CD14-positive monocyte (primary cell): ENCODE measurements at regions not wholly inside any gene's neighbourhood (a gene's known extent, or its start where the extent isn't known, plus 50 kb on each side); places are given as distances from the start of the nearest gene placed in this dataset.

Source experiments
- DNase-seq, 3 donors: peaks; one replicate each; pipeline ENCODE4 v3.0.0-alpha.2; 2011 to 2022
- H2AFZ ChIP-seq: 2 replicates; pipeline ENCODE4 v1.6.0; 2012; ENCODE audit warnings: mild to moderate bottlenecking, low read depth, low read length, inconsistent platforms; ENCODE audit not compliant: insufficient read depth, poor library complexity, severe bottlenecking
- H3K27ac ChIP-seq, 2 donors: 1 replicate in 1 of 2; 2 replicates in 1 of 2; pipeline ENCODE4 v1.5.1; 2012 to 2013; ENCODE audit warnings: low read length in 2 of 2, control low read depth in 1 of 2, inconsistent platforms in 1 of 2, low read depth in 1 of 2, mild to moderate bottlenecking in 1 of 2
- H3K27me3 ChIP-seq, 2 donors: one replicate each; pipeline versions ENCODE4 v1.6.0 to v1.6.1; 2011 to 2013; ENCODE audit warnings: low read length in 2 of 2; ENCODE audit not compliant: control insufficient read depth in 2 of 2, insufficient read depth in 2 of 2
- H3K36me3 ChIP-seq, 2 donors: replicated peaks in 1 of 2; 1 replicate in 1 of 2; 2 replicates in 1 of 2; pipeline versions ENCODE4 v1.5.1 to v1.6.1; 2012 to 2013; ENCODE audit warnings: low read length in 2 of 2, control low read depth in 1 of 2, inconsistent platforms in 1 of 2, mild to moderate bottlenecking in 1 of 2; ENCODE audit not compliant: insufficient read depth in 2 of 2, control insufficient read depth in 1 of 2
- H3K4me1 ChIP-seq, 2 donors: 1 replicate in 1 of 2; 2 replicates in 1 of 2; pipeline versions ENCODE4 v1.5.1 to v1.6.1; 2012 to 2013; ENCODE audit warnings: low read length in 2 of 2, control low read depth in 1 of 2, inconsistent platforms in 1 of 2, mild to moderate bottlenecking in 1 of 2, moderate library complexity in 1 of 2; ENCODE audit not compliant: insufficient read depth in 2 of 2, control insufficient read depth in 1 of 2
- H3K4me2 ChIP-seq: replicated peaks from 2 replicates; pipeline ENCODE3; 2012; ENCODE audit warnings: low read length, moderate library complexity, mild to moderate bottlenecking; ENCODE audit not compliant: poor library complexity, severe bottlenecking; ENCODE audit errors: extremely low read depth
- H3K4me3 ChIP-seq, 3 experiments: fragments of 200-600 bp in 1 of 3; sonication (generic) in 1 of 3; replicated peaks in 1 of 3; 1 replicate in 2 of 3; 2 replicates in 1 of 3; pipeline ENCODE4 v1.5.1; 2011 to 2013; ENCODE audit warnings: low read length in 3 of 3, mild to moderate bottlenecking in 3 of 3, control low read depth in 2 of 3, low read depth in 2 of 3, inconsistent platforms in 1 of 3, moderate library complexity in 1 of 3
- H3K79me2 ChIP-seq: 2 replicates; pipeline ENCODE4 v1.6.0; 2012; ENCODE audit warnings: mild to moderate bottlenecking, control low read depth, inconsistent platforms, low read length, moderate library complexity; ENCODE audit not compliant: insufficient read depth
- H3K9ac ChIP-seq: 2 replicates; pipeline ENCODE4 v1.6.0; 2017; ENCODE audit warnings: low read length, mild to moderate bottlenecking; ENCODE audit not compliant: insufficient read depth, poor library complexity, severe bottlenecking
- H3K9me3 ChIP-seq, 2 donors: replicated peaks in 1 of 2; 1 replicate in 1 of 2; 2 replicates in 1 of 2; pipeline versions ENCODE4 v1.5.1 to v1.6.1; 2012 to 2013; ENCODE audit warnings: low read length in 2 of 2, control low read depth in 1 of 2; ENCODE audit not compliant: control insufficient read depth in 1 of 2, insufficient read depth in 1 of 2
- H4K20me1 ChIP-seq: 2 replicates; pipeline ENCODE4 v1.6.0; 2012; ENCODE audit warnings: mild to moderate bottlenecking, low read length, control low read depth, moderate library complexity; ENCODE audit not compliant: insufficient read depth
- H3K27ac Mint-ChIP-seq, 7 donors: one replicate each; pipeline ENCODE4 v1.8.0; 2020; ENCODE audit warnings: mild to moderate bottlenecking in 7 of 7, mixed read lengths in 7 of 7, moderate library complexity in 6 of 7, inconsistent platforms in 2 of 7
- H3K27me3 Mint-ChIP-seq, 3 donors: one replicate each; pipeline ENCODE4 v1.8.0; 2021 to 2022; ENCODE audit warnings: low read depth in 3 of 3, mild to moderate bottlenecking in 3 of 3, mixed read lengths in 3 of 3, moderate library complexity in 3 of 3, inconsistent platforms in 1 of 3
- H3K36me3 Mint-ChIP-seq, 2 donors: one replicate each; pipeline ENCODE4 v1.8.0; 2020; ENCODE audit warnings: mixed read lengths in 2 of 2, inconsistent platforms in 1 of 2, mild to moderate bottlenecking in 1 of 2
- H3K4me1 Mint-ChIP-seq: one replicate; pipeline ENCODE4 v1.8.0; 2020; ENCODE audit warnings: mild to moderate bottlenecking, mixed read lengths
- H3K4me3 Mint-ChIP-seq, 2 donors: one replicate each; pipeline ENCODE4 v1.8.0; 2020; ENCODE audit warnings: mild to moderate bottlenecking in 2 of 2, mixed read lengths in 2 of 2, moderate library complexity in 1 of 2
- H3K9me3 Mint-ChIP-seq, 7 donors: one replicate each; pipeline ENCODE4 v1.8.0; 2020 to 2022; ENCODE audit warnings: mixed read lengths in 7 of 7, mild to moderate bottlenecking in 6 of 7, moderate library complexity in 6 of 7, inconsistent platforms in 2 of 7
- WGBS: methylation state at CpG from one replicate; pipeline ENCODE4 v1.1.5; 2013; ENCODE audit warnings: missing lambda C conversion rate; ENCODE audit not compliant: insufficient coverage; 5-methylcytosine and 5-hydroxymethylcytosine counted together
- intact Hi-C, 2 donors: fragments of 100-400 bp; cut with micrococcal nuclease; formaldehyde crosslinking; loops; one replicate each; pipeline versions ENCODE4 v1.15.0 to v1.15.1; 2023
- TF ChIP-seq, protein P1 (sequence below): fragments of 200-600 bp; IDR thresholded peaks from one replicate; pipeline ENCODE4 v1.8.0; 2022; ENCODE audit warnings: antibody characterized with exemption, mild to moderate bottlenecking

DNA sequence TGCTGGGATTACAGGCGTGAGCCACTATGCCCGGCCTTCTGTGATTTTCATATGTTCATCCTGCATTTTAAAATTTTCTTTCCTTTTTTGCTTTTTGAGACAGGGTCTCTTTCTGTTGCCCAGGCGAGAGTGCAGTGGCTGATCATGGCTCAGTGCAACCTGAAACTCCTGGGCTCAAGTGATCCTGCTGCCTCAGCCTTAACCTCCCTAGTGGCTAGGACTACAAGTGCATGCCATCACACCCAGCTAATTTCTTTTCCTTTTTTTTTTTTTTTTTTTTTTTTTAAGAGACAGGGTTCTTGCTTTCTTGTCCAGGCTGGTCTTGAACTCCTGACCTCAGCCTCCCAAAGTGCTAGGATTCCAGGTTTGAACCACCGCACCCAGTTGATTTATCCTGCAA, 54.1 kb upstream of the WT1 start:
- no peaks in the 10 kb centered on the region for H3K9me3 Mint-ChIP-seq
- Histone ChIP-seq H3K27ac (no peak overlapping the region), H3K79me2 (no peaks in the 10 kb centered on the region), H3K4me2 (no peak overlapping the region), H3K4me3 (no peak overlapping the region), H2AFZ (no peak overlapping the region), H3K36me3 (no peaks in the 10 kb centered on the region), H3K9ac (no peak overlapping the region), H4K20me1 (no peaks in the 10 kb centered on the region), H3K4me1 (no peaks in the 10 kb centered on the region), H3K9me3 (no peaks in the 10 kb centered on the region), H3K27me3 (no peaks in the 10 kb centered on the region)
- peaks cover 0 to 1% (median 0%) of the 10 kb centered on the region in 3 donors for H3K27me3 Mint-ChIP-seq
- 96% methylated on average over 4 of the region's 4 CpGs for WGBS
- TF ChIP-seq, protein P1, sequence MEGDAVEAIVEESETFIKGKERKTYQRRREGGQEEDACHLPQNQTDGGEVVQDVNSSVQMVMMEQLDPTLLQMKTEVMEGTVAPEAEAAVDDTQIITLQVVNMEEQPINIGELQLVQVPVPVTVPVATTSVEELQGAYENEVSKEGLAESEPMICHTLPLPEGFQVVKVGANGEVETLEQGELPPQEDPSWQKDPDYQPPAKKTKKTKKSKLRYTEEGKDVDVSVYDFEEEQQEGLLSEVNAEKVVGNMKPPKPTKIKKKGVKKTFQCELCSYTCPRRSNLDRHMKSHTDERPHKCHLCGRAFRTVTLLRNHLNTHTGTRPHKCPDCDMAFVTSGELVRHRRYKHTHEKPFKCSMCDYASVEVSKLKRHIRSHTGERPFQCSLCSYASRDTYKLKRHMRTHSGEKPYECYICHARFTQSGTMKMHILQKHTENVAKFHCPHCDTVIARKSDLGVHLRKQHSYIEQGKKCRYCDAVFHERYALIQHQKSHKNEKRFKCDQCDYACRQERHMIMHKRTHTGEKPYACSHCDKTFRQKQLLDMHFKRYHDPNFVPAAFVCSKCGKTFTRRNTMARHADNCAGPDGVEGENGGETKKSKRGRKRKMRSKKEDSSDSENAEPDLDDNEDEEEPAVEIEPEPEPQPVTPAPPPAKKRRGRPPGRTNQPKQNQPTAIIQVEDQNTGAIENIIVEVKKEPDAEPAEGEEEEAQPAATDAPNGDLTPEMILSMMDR = no peak
- H3K4me1 Mint-ChIP-seq = no peaks in the 10 kb centered on the region
- H3K36me3 Mint-ChIP-seq = no peaks in the 10 kb centered on the region
- no peak overlapping the region for H3K27ac Mint-ChIP-seq
- no peak for DNase-seq
- intact Hi-C loops = no loop called here
- H3K4me3 Mint-ChIP-seq = no peak overlapping the region

DNA sequence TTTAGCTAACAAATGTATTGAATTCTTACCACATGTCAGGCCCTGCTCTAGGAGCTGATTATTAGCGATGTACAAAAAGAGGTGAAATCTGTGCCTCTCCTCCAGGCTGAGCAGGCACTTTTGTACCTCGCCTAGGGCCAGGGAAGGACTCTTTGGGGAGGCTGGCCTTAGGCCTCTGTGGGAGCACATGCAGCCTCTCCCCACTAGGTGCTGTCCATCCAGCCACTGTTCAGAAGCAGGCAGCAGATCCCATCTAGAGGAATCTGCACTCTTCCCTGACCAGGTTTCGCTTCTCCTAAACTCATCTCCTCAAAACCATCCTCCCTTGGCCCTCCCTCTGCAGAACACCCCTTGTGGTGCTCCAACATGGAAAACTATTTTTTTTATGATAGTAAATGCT, 51.9 kb upstream of the WT1 start:
- Histone ChIP-seq H3K9me3 (no peaks in the 10 kb centered on the region), H3K27me3 (no peaks in the 10 kb centered on the region), H3K27ac (no peak overlapping the region), H2AFZ (no peak overlapping the region), H3K36me3 (no peaks in the 10 kb centered on the region), H3K4me2 (no peak overlapping the region), H4K20me1 (no peaks in the 10 kb centered on the region), H3K4me1 (no peaks in the 10 kb centered on the region), H3K9ac (no peak overlapping the region), H3K79me2 (no peaks in the 10 kb centered on the region), H3K4me3 (no peak overlapping the region)
- no peak overlapping the region for H3K4me3 Mint-ChIP-seq
- TF ChIP-seq, protein P1 = peak; percentile 31
- peaks cover 0 to 2% (median 1%) of the 10 kb centered on the region in 3 donors for H3K27me3 Mint-ChIP-seq
- no peaks in the 10 kb centered on the region for H3K4me1 Mint-ChIP-seq
- H3K9me3 Mint-ChIP-seq = no peaks in the 10 kb centered on the region
- intact Hi-C loops = no loop called here
- no peak for DNase-seq
- no peaks in the 10 kb centered on the region for H3K36me3 Mint-ChIP-seq
- peak overlapping the region in 1 of 7 donors; percentile 77 for H3K27ac Mint-ChIP-seq
- 100% methylated on average over 1 of the region's 3 CpGs for WGBS
